ENCODE measurements at regions not wholly inside any gene's neighbourhood (a gene's known extent, or its start where the extent isn't known, plus 50 kb on each side); places are given as distances from the start of the nearest gene placed in this dataset.

- ChIA-PET CTCF (ENCODE audit: partially characterized antibody) (no interaction called here), POLR2A (ENCODE audit: partially characterized antibody) (no interaction called here)
- Histone ChIP-seq H3K27me3 (replicated peaks in 1 of 4; ENCODE audit: control insufficient read depth in 3 of 4, extremely low read depth in 1 of 4, insufficient read depth in 3 of 4, low read length in 3 of 4) (no peaks in the 10 kb centered on the region), H3K9ac (replicated peaks in 1 of 4; ENCODE audit: extremely low read depth in 1 of 4, low read depth in 3 of 4, low read length in 3 of 4) (no peak overlapping the region), H3K9me3 (ENCODE audit: insufficient read depth in 2 of 2, low read depth in 1 of 2, low read length in 1 of 2) (no peaks in the 10 kb centered on the region), H2AK5ac (ENCODE audit: low read depth, low read length) (no peak overlapping the region), H3K23me2 (ENCODE audit: low read depth, low read length) (peaks cover 4% of the 10 kb centered on the region; the same call in 1 of the 2 replicates), H2BK120ac (replicated peaks; ENCODE audit: low read depth, low read length) (no peak overlapping the region), H3K27ac (ENCODE audit: low read depth, low read length) (no peak overlapping the region), H2AFZ (ENCODE audit: low read length) (no peak overlapping the region), H3K4me1 (replicated peaks in 1 of 4; ENCODE audit: control insufficient read depth in 3 of 4, insufficient read depth in 4 of 4, low read length in 3 of 4) (peaks cover 0 to under 1% (median 0%) of the 10 kb centered on the region in 4 experiments; a peak in 2 of 7 replicates), H3K23ac (ENCODE audit: insufficient read length) (no peak overlapping the region), H2BK15ac (ENCODE audit: low read length) (no peak overlapping the region), H3K79me2 (ENCODE audit: control insufficient read depth in 1 of 2, insufficient read depth in 2 of 2, low read length in 2 of 2) (no peaks in the 10 kb centered on the region), H4K91ac (replicated peaks; ENCODE audit: insufficient read length, low read length) (no peak overlapping the region), H4K5ac (ENCODE audit: insufficient read length, low read depth, low read length) (no peak overlapping the region), H2BK12ac (ENCODE audit: low read depth, low read length) (no peak overlapping the region), H3K79me1 (ENCODE audit: low read depth, low read length) (no peaks in the 10 kb centered on the region), H4K20me1 (replicated peaks in 1 of 2; ENCODE audit: control insufficient read depth in 1 of 2, insufficient read depth in 2 of 2, low read length in 2 of 2) (no peaks in the 10 kb centered on the region), H3K4ac (replicated peaks; ENCODE audit: insufficient read length, low read depth, low read length) (no peak overlapping the region), H2BK5ac (ENCODE audit: low read depth, low read length) (no peak overlapping the region), H3K14ac (ENCODE audit: insufficient read length) (no peak overlapping the region), H3K4me2 (ENCODE audit: insufficient read depth in 1 of 2, low read depth in 2 of 2, low read length in 2 of 2) (no peak overlapping the region), H3K18ac (ENCODE audit: extremely low read depth, low read length) (no peak overlapping the region), H3K36me3 (ENCODE audit: control insufficient read depth in 2 of 4, insufficient read depth in 4 of 4, low read length in 3 of 4) (no peaks in the 10 kb centered on the region), H3K4me3 (ENCODE audit: extremely low read depth in 1 of 4, insufficient read depth in 2 of 4, low read depth in 3 of 4, low read length in 4 of 4) (no peak overlapping the region), H4K8ac (ENCODE audit: extremely low read depth, insufficient read depth, low read length) (no peak overlapping the region), H3K56ac (replicated peaks; ENCODE audit: insufficient read length, low read depth, low read length) (no peak overlapping the region), H2BK20ac (ENCODE audit: low read length) (no peak overlapping the region)
- DNase-seq (ENCODE audit: low read depth in 1 of 2, low spot score in 2 of 2) (no peak), FAIRE-seq (no peak)
- 88% methylated on average over 3 of the region's 3 CpGs; no CpG with 5 or more reads in 1 of the 2 experiments for WGBS, 2 experiments (ENCODE audit: extremely low coverage in 1 of 2, insufficient coverage in 1 of 2, insufficient read length in 1 of 2, insufficient replicate concordance in 2 of 2, low coverage in 1 of 2, low lambda C conversion rate in 2 of 2, missing lambda C conversion rate in 1 of 2)
- no peak for TF ChIP-seq HDAC6 (IDR thresholded peaks at IDR 0.05; ENCODE audit: low read depth, low read length)
- no peak for TF ChIP-seq SRF (IDR thresholded peaks at IDR 0.05; ENCODE audit: low read depth, low read length)
- no peak for TF ChIP-seq ATF2 (IDR thresholded peaks at IDR 0.05; ENCODE audit: low read length)
- TF ChIP-seq SAP30 (IDR thresholded peaks at IDR 0.05; ENCODE audit: insufficient read depth, insufficient replicate concordance, low read length): no peak
- no peak for TF ChIP-seq ASH2L (IDR thresholded peaks at IDR 0.05; ENCODE audit: low read length)
- no peak for TF ChIP-seq SIX5 (IDR thresholded peaks at IDR 0.05; ENCODE audit: low read depth, low read length)
- TF ChIP-seq TAF1 (IDR thresholded peaks at IDR 0.05; ENCODE audit: low read depth, low read length): no peak
- TF ChIP-seq ATF3 (IDR thresholded peaks at IDR 0.05; ENCODE audit: insufficient read depth, low read depth, low read length): no peak
- no peak for TF ChIP-seq CTBP2 (IDR thresholded peaks at IDR 0.05; ENCODE audit: borderline replicate concordance, insufficient read depth, insufficient read length, low read length)
Measured at GRCh38 chrX:3527166-3527565, 180.7 kb upstream of the MXRA5 start.

Measured in H1 (cell line).